Lower leg skin (tissue), 4 donors: ENCODE measurements at regions not wholly inside any gene's neighbourhood (a gene's known extent, or its start where the extent isn't known, plus 50 kb on each side); places are given as distances from the start of the nearest gene placed in this dataset.

ENCODE experiments used
- DNase-seq, 2 donors: peaks; one replicate each; pipeline ENCODE4 v3.0.0-alpha.2; 2019; ENCODE audit warnings: low spot score in 2 of 2
- H3K4me3 ChIP-seq: fragments of 200-600 bp; sonication (generic); 2 replicates; pipeline ENCODE4 v1.5.1; 2017; ENCODE audit warnings: mild to moderate bottlenecking, low read depth; ENCODE audit not compliant: poor library complexity, severe bottlenecking
- CTCF ChIP-seq, 3 donors: fragments of 450-650 bp; IDR thresholded peaks; one replicate each; pipeline ENCODE4 v1.5.1; 2016; ENCODE audit warnings: antibody characterized with exemption in 3 of 3, mild to moderate bottlenecking in 3 of 3, moderate library complexity in 2 of 3
- POLR2A ChIP-seq, 2 donors: fragments of 450-650 bp; IDR thresholded peaks; one replicate each; pipeline ENCODE4 v1.6.1; 2016 to 2017; ENCODE audit warnings: antibody characterized with exemption in 2 of 2, mild to moderate bottlenecking in 1 of 2, moderate library complexity in 1 of 2
- WGBS, 2 donors: methylation state at CpG; one replicate each; pipeline ENCODE4 v1.1.5; 2018; 5-methylcytosine and 5-hydroxymethylcytosine counted together
- intact Hi-C: fragments of 100-400 bp; cut with DNase I; formaldehyde crosslinking; loops from one replicate; pipeline ENCODE4 v1.15.0; 2023; ENCODE audit warnings: low total_unique reads

DNA sequence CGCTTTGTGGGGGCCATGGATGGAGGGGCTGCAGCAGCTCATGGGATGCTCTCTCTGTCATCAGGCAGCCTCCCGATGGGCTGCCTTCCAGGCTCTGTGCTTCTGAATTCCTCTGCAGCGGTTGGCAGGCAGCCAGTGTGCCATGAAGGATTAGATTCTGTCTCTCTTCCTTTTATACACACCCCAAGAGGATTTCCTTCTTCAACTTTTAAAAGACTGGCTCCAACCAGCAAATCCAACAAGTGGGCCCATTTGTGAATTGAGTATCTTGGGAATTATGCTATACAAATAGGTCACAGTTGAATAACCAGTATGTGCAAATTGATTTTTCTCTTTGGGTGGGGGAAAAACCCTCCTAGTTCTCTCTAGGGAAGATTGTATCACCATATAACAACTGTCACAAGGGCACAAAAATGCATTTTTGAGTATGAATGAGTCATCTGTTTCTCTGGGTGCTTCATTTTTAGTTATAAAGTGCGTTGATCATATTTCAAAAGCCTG, 96.8 kb upstream of the FAT1 start:
- no peak overlapping the region for H3K4me3 ChIP-seq
- TF ChIP-seq POLR2A (IDR thresholded peaks at IDR 0.05) (no peak), CTCF (IDR thresholded peaks at IDR 0.05) (no peak)
- no peak for DNase-seq
- 27 to 40% methylated on average over 4 of the region's 4 CpGs for WGBS, 2 donors
- intact Hi-C loops, result no loop called here

GRCh38 chr4:186823989-186824388, 100.3 kb upstream of the FAT1 start:
- no peak overlapping the region for H3K4me3 ChIP-seq
- DNase-seq, result no peak

DNA sequence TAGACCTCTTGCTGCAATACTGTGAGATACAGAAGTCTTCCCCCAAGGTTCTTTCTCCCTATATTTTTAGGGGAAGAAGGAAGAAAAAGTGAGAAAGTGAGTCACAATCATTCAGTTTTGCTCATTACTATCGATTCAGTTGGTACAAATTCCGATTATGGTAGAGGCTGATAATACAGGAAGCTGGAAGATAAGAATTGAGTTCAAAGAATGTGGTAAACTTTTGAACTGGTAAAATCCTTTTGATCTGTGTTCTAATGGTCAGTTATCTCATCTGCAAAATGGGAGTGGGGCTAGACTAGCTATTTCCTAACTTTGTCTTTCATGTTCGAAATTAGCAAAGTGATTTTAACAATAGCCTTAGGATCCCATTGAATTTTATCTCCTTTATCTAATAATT, 101.4 kb upstream of the FAT1 start:
- H3K4me3 ChIP-seq, result no peak overlapping the region
- TF ChIP-seq CTCF (IDR thresholded peaks at IDR 0.05) (no peak), POLR2A (IDR thresholded peaks at IDR 0.05) (no peak)
- intact Hi-C loops, result no loop called here
- DNase-seq, result no peak
- 86 to 89% methylated on average over 3 of the region's 3 CpGs for WGBS, 2 donors

More at GRCh38 chr4:186823989-186824388, 100.3 kb upstream of the FAT1 start:
- intact Hi-C loops, result no loop called here
- TF ChIP-seq POLR2A (IDR thresholded peaks at IDR 0.05), result no peak
- no peak for TF ChIP-seq CTCF (IDR thresholded peaks at IDR 0.05)
- WGBS, 2 donors, result 45 to 52% methylated on average over 3 of the region's 3 CpGs

GRCh38 chr4:186826006-186826405, 102.3 kb upstream of the FAT1 start:
- intact Hi-C loops, result no loop called here
- no peak for TF ChIP-seq CTCF (IDR thresholded peaks at IDR 0.05)
- TF ChIP-seq POLR2A (IDR thresholded peaks at IDR 0.05), result no peak
- 40 to 44% methylated on average over 2 of the region's 2 CpGs for WGBS, 2 donors
- no peak for DNase-seq
- no peak overlapping the region for H3K4me3 ChIP-seq

- WGBS, 2 donors, result 75 to 77% methylated on average over 12 of the region's 12 CpGs
- no peak overlapping the region for H3K4me3 ChIP-seq
- no peak for DNase-seq
- intact Hi-C loops, result no loop called here
- no peak for TF ChIP-seq POLR2A (IDR thresholded peaks at IDR 0.05)
- no peak for TF ChIP-seq CTCF (IDR thresholded peaks at IDR 0.05)
Observed at GRCh38 chr4:186826846-186827533, 103.3 kb upstream of the FAT1 start.

DNA sequence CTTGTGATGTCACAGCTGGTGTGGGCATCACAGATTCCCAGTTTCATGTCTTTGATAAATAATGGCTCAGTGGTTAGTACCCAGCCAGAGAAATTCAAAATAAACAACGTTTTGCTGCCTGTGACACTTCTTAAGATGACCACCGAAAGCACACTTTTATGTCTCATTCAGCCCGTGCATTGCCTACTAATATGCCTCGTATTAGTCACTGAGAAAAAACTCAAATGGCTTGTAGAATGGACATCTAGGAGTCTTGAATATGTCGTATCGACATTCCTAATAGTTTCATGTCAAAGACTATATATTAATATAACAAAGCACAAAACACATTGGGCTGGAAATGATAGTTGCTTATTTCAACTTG, 103.9 kb upstream of the FAT1 start:
- no peak overlapping the region for H3K4me3 ChIP-seq
- 78 to 79% methylated on average over 6 of the region's 6 CpGs for WGBS, 2 donors
- no peak for TF ChIP-seq POLR2A (IDR thresholded peaks at IDR 0.05)
- no peak for TF ChIP-seq CTCF (IDR thresholded peaks at IDR 0.05)
- DNase-seq, result no peak
- intact Hi-C loops, result no loop called here
